ENCODE measurements at regions not wholly inside any gene's neighbourhood (a gene's known extent, or its start where the extent isn't known, plus 50 kb on each side); places are given as distances from the start of the nearest gene placed in this dataset.

GRCh38 chr5:97443740-97444139 is 260.7 kb upstream of the RIOK2 start:
- intact Hi-C loops (cut with micrococcal nuclease; ENCODE audit: unreplicated experiment): no loop called here
- Histone ChIP-seq H3K27ac (ENCODE audit: low read depth, low read length, poor library complexity, severe bottlenecking) (no peak overlapping the region), H3K27me3 (replicated peaks; ENCODE audit: insufficient read depth, low read depth, low read length, poor library complexity) (peaks cover 4% of the 10 kb centered on the region), H3K4me3 (ENCODE audit: low read depth, low read length, poor library complexity, severe bottlenecking) (no peak overlapping the region), H3K4me1 (ENCODE audit: insufficient read depth, low read length, poor library complexity, severe bottlenecking) (no peaks in the 10 kb centered on the region), H3K9me3 (ENCODE audit: low read depth, low read length, poor library complexity, severe bottlenecking) (no peaks in the 10 kb centered on the region), H3K36me3 (ENCODE audit: insufficient read depth, low read length, poor library complexity, severe bottlenecking) (no peaks in the 10 kb centered on the region)
- ChIA-PET CTCF (no interaction called here), POLR2A (ENCODE audit: low non-redundant PET) (no interaction called here)
- no TSS peak for BruUV-seq (replicated peaks)
- TF ChIP-seq CTCF (conservative IDR thresholded peaks at IDR 0.05; ENCODE audit: low read depth, low read length) (no peak), EZH2 (IDR thresholded peaks at IDR 0.05; ENCODE audit: borderline replicate concordance, low read depth, low read length, poor library complexity, severe bottlenecking) (no peak)
- no peak for DNase-seq (ENCODE audit: low spot score)

DNA sequence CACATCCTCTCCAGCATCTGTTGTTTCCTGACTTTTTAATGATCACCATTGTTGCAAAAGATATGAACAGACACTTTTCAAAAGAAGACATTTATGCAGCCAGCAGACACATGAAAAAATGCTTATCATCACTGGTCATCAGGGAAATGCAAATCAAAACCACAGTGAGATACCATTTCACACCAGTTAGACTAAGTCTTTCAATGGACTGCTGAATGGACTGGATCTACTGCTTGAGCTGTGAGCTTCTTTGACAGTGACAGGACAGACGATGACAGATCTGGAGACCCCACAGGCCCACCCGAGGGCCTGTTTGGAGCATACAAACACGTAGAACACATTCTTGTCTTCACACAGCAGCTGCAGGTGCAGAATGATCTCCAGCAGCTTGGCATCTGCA is 266.1 kb upstream of the RIOK2 start:
- no peak overlapping the region for H3K27ac ChIP-seq (ENCODE audit: low read depth, low read length, poor library complexity, severe bottlenecking)
- intact Hi-C loops (cut with micrococcal nuclease; ENCODE audit: unreplicated experiment): no loop called here
- POLR2A ChIA-PET (ENCODE audit: low non-redundant PET): no interaction called here
- no peak for TF ChIP-seq CTCF (conservative IDR thresholded peaks at IDR 0.05; ENCODE audit: low read depth, low read length)
- TF ChIP-seq EZH2 (IDR thresholded peaks at IDR 0.05; ENCODE audit: borderline replicate concordance, low read depth, low read length, poor library complexity, severe bottlenecking): no peak
- no peaks in the 10 kb centered on the region for H3K9me3 ChIP-seq (ENCODE audit: low read depth, low read length, poor library complexity, severe bottlenecking)
- DNase-seq (ENCODE audit: low spot score): no peak
- no peaks in the 10 kb centered on the region for H3K4me1 ChIP-seq (ENCODE audit: insufficient read depth, low read length, poor library complexity, severe bottlenecking)
- no peaks in the 10 kb centered on the region for H3K36me3 ChIP-seq (ENCODE audit: insufficient read depth, low read length, poor library complexity, severe bottlenecking)
- no peaks in the 10 kb centered on the region for H3K27me3 ChIP-seq (replicated peaks; ENCODE audit: insufficient read depth, low read depth, low read length, poor library complexity)
- CTCF ChIA-PET: no interaction called here
- no peak overlapping the region for H3K4me3 ChIP-seq (ENCODE audit: low read depth, low read length, poor library complexity, severe bottlenecking)
- no TSS peak for BruUV-seq (replicated peaks)

DNA sequence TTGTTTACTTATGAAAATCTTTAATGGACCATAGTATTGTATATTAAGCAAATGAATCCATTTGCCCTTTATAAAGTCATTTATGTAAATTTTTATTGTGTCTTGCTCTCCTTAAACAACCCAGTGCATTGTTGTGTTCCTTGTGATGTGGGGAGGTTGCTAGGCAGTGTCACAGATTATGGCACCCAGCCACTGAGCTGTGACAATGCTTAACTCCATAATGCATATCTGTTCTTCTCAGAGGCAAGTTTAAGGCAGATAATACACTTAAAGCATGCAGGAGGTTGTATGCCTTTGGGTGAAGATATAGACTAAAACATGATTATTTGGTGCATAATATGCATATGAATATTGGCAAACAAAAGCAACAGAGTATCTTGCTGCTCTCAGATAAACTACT is 269.6 kb upstream of the RIOK2 start:
- CTCF ChIA-PET: no interaction called here
- POLR2A ChIA-PET (ENCODE audit: low non-redundant PET): no interaction called here
- Histone ChIP-seq H3K27me3 (replicated peaks; ENCODE audit: insufficient read depth, low read depth, low read length, poor library complexity) (no peaks in the 10 kb centered on the region), H3K36me3 (ENCODE audit: insufficient read depth, low read length, poor library complexity, severe bottlenecking) (no peaks in the 10 kb centered on the region), H3K4me3 (ENCODE audit: low read depth, low read length, poor library complexity, severe bottlenecking) (no peak overlapping the region), H3K4me1 (ENCODE audit: insufficient read depth, low read length, poor library complexity, severe bottlenecking) (no peaks in the 10 kb centered on the region), H3K27ac (ENCODE audit: low read depth, low read length, poor library complexity, severe bottlenecking) (no peak overlapping the region), H3K9me3 (ENCODE audit: low read depth, low read length, poor library complexity, severe bottlenecking) (no peaks in the 10 kb centered on the region)
- TF ChIP-seq CTCF (conservative IDR thresholded peaks at IDR 0.05; ENCODE audit: low read depth, low read length): no peak
- TF ChIP-seq EZH2 (IDR thresholded peaks at IDR 0.05; ENCODE audit: borderline replicate concordance, low read depth, low read length, poor library complexity, severe bottlenecking): no peak
- intact Hi-C loops (cut with micrococcal nuclease; ENCODE audit: unreplicated experiment): no loop called here
- no TSS peak for BruUV-seq (replicated peaks)
- no peak for DNase-seq (ENCODE audit: low spot score)
